PC-9 (cell line): ENCODE measurements at regions not wholly inside any gene's neighbourhood (a gene's known extent, or its start where the extent isn't known, plus 50 kb on each side); places are given as distances from the start of the nearest gene placed in this dataset.

Experiments used
- BruUV-seq: library from RNA; stranded (reverse); fragments of 400-500 nt; replicated peaks from 2 replicates; lab custom pipeline; 2021; lab: Mats Ljungman, UMichigan
- CTCF ChIA-PET: fragments of 300-600 bp; sonication (Branson Sonifier 250); formaldehyde crosslinking; loops from one replicate; lab custom pipeline; 2022; ENCODE audit warnings: antibody characterized with exemption; lab: Charles Lee
- POLR2A ChIA-PET: fragments of 300-600 bp; sonication (Branson Sonifier 250); formaldehyde crosslinking; loops from one replicate; lab custom pipeline; 2022; ENCODE audit warnings: antibody characterized with exemption; ENCODE audit not compliant: unreplicated experiment; lab: Charles Lee
- DNase-seq, 2 experiments: peaks; one replicate each; pipeline versions ENCODE4 v3.0.0 to v3.0.0-alpha.2; 2015 to 2022; ENCODE audit warnings: mixed read lengths in 1 of 2
- H2AFZ ChIP-seq: fragments of 200-600 bp; sonication (generic); 2 replicates; pipeline ENCODE4 v1.8.1; 2017; ENCODE audit warnings: antibody characterized with exemption
- H3F3A ChIP-seq: fragments of 200-600 bp; sonication (generic); 2 replicates; pipeline ENCODE4 v1.8.1; 2017; ENCODE audit warnings: antibody characterized with exemption, mild to moderate bottlenecking, low read depth; ENCODE audit not compliant: insufficient read depth
- H3K27ac ChIP-seq: fragments of 200-600 bp; sonication (generic); 2 replicates; pipeline ENCODE4 v1.6.1; 2016; ENCODE audit warnings: mixed run types
- H3K27me3 ChIP-seq: fragments of 200-600 bp; sonication (generic); 2 replicates; pipeline ENCODE4 v1.6.1; 2016; ENCODE audit warnings: low read depth, mixed run types; ENCODE audit not compliant: insufficient read depth
- H3K36me3 ChIP-seq: fragments of 200-600 bp; sonication (generic); 2 replicates; pipeline ENCODE4 v1.6.1; 2016; ENCODE audit warnings: low read depth, mixed run types
- H3K4me1 ChIP-seq: fragments of 200-600 bp; sonication (generic); replicated peaks from 2 replicates; pipeline ENCODE4 v1.6.1; 2016; ENCODE audit warnings: mixed run types; ENCODE audit not compliant: insufficient read depth
- H3K4me2 ChIP-seq: fragments of 200-600 bp; sonication (generic); 2 replicates; pipeline ENCODE4 v1.6.1; 2017; ENCODE audit warnings: mixed run types
- H3K4me3 ChIP-seq: fragments of 200-600 bp; sonication (generic); 2 replicates; pipeline ENCODE4 v1.6.1; 2016; ENCODE audit warnings: mixed run types
- H3K79me2 ChIP-seq: fragments of 200-600 bp; sonication (generic); 2 replicates; pipeline ENCODE4 v1.6.1; 2017; ENCODE audit warnings: low read depth, mixed run types
- H3K9me2 ChIP-seq: fragments of 200-600 bp; sonication (generic); 2 replicates; pipeline ENCODE4 v1.8.1; 2017; ENCODE audit warnings: mild to moderate bottlenecking; ENCODE audit not compliant: insufficient read depth
- H3K9me3 ChIP-seq: fragments of 200-600 bp; sonication (generic); 2 replicates; pipeline ENCODE4 v1.8.1; 2016; ENCODE audit warnings: low read depth; ENCODE audit not compliant: insufficient read depth
- H4K20me1 ChIP-seq: fragments of 200-600 bp; sonication (generic); 2 replicates; pipeline ENCODE4 v1.8.1; 2017; ENCODE audit not compliant: insufficient read depth
- CTCF ChIP-seq: fragments of 200-600 bp; sonication (generic); conservative IDR thresholded peaks from 2 replicates; pipeline ENCODE4 v1.6.1; 2017; ENCODE audit warnings: mixed run types, antibody characterized with exemption, mild to moderate bottlenecking, moderate library complexity
- EZH2 ChIP-seq: fragments of 200-600 bp; sonication (generic); IDR thresholded peaks from 2 replicates; pipeline ENCODE4 v1.8.0; 2017; ENCODE audit warnings: antibody characterized with exemption, low read depth
- intact Hi-C: fragments of 100-400 bp; cut with micrococcal nuclease; formaldehyde crosslinking; loops from one replicate; pipeline ENCODE4 v1.10.0; 2022; ENCODE audit not compliant: unreplicated experiment

DNA sequence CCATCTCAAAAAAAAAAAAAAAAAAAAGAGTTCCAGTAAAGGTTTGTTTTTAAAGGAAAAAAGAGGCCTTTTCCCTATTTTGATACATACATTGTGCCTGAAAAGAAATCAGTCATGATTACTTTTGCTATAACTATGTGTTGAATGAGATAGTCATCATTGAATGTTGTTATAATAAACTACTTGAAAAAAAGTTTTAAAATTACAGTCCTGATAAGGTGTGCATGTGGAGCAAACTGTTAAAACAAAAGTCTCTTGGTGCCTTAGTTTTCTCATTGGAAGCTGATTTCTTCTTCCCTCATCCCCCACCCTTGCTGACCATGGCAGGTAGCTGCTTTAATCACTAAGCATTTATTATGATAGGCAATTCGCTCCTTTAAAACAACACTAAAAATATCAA lies 172.3 kb upstream of the TBCA start:
- H3K36me3 ChIP-seq: no peaks in the 10 kb centered on the region
- ChIA-PET CTCF (no interaction called here), POLR2A (no interaction called here)
- no peak for TF ChIP-seq EZH2
- no peak for TF ChIP-seq CTCF
- H3K4me2 ChIP-seq: no peak overlapping the region
- BruUV-seq: no TSS peak
- no peaks in the 10 kb centered on the region for H3K27me3 ChIP-seq
- no peaks in the 10 kb centered on the region for H3F3A ChIP-seq
- no peak overlapping the region for H3K4me3 ChIP-seq
- no peaks in the 10 kb centered on the region for H3K79me2 ChIP-seq
- H3K4me1 ChIP-seq: no peaks in the 10 kb centered on the region
- H4K20me1 ChIP-seq: no peaks in the 10 kb centered on the region
- no peaks in the 10 kb centered on the region for H3K9me2 ChIP-seq
- H3K27ac ChIP-seq: no peak overlapping the region
- intact Hi-C loops: no loop called here
- H2AFZ ChIP-seq: no peak overlapping the region
- H3K9me3 ChIP-seq: no peaks in the 10 kb centered on the region
- no peak for DNase-seq

DNA sequence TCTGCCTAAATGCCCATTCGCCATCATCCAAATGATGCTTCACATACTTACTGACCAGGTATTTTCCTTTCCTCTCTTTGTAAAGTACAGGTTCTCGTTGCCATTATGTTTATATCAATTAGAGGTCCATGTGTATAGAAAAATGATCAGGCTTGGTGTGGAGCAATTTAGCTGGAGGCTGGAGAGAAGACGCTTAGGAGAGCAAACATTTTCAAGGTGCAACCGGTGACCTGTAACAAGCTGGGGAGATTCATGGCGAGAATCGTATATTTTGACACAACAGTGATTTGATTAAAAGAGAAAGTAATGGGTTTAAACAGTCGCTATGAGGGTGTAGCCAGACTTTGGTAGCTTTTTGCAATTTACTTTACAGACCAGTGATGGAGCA lies 170.9 kb upstream of the TBCA start:
- intact Hi-C loops: no loop called here
- Histone ChIP-seq H3K4me2 (no peak overlapping the region), H4K20me1 (no peaks in the 10 kb centered on the region), H3K36me3 (no peaks in the 10 kb centered on the region), H3K4me3 (no peak overlapping the region), H3K9me3 (no peaks in the 10 kb centered on the region), H3K27ac (no peak overlapping the region), H3K27me3 (no peaks in the 10 kb centered on the region), H3K9me2 (no peaks in the 10 kb centered on the region), H3K4me1 (no peaks in the 10 kb centered on the region), H3K79me2 (no peaks in the 10 kb centered on the region), H3F3A (no peaks in the 10 kb centered on the region), H2AFZ (no peak overlapping the region)
- ChIA-PET POLR2A (interaction anchor here (0.7 kb wide), 1 partner anchor 165 kb away, joined by 4 read pairs; no protein-coding TSS in a partner anchor), CTCF (no interaction called here)
- no TSS peak for BruUV-seq
- TF ChIP-seq EZH2 (no peak), CTCF (no peak)
- DNase-seq: no peak

GRCh38 chr5:77946381-77947040 lies 170.4 kb upstream of the TBCA start:
- 0 out of 2 replicates have a peak, but pooled peaks cover 1% of the 10 kb centered on the region for H3K27me3 ChIP-seq
- no peak overlapping the region for H2AFZ ChIP-seq
- no peaks in the 10 kb centered on the region for H3K36me3 ChIP-seq
- H3K79me2 ChIP-seq: no peaks in the 10 kb centered on the region
- H3K9me3 ChIP-seq: no peaks in the 10 kb centered on the region
- CTCF ChIA-PET: no interaction called here
- no peaks in the 10 kb centered on the region for H3K4me1 ChIP-seq
- POLR2A ChIA-PET: interaction anchor here (0.7 kb wide), 1 partner anchor 165 kb away, joined by 4 read pairs; no protein-coding TSS in a partner anchor
- H4K20me1 ChIP-seq: no peaks in the 10 kb centered on the region
- no peak for DNase-seq
- no peaks in the 10 kb centered on the region for H3F3A ChIP-seq
- H3K4me3 ChIP-seq: no peak overlapping the region
- no peak overlapping the region for H3K4me2 ChIP-seq
- no TSS peak for BruUV-seq
- intact Hi-C loops: no loop called here
- no peaks in the 10 kb centered on the region for H3K9me2 ChIP-seq
- H3K27ac ChIP-seq: no peak overlapping the region
- no peak for TF ChIP-seq EZH2
- TF ChIP-seq CTCF: no peak
